ENCODE measurements at regions not wholly inside any gene's neighbourhood (a gene's known extent, or its start where the extent isn't known, plus 50 kb on each side); places are given as distances from the start of the nearest gene placed in this dataset.

GRCh38 chr2:59737299-59737698 lies 816.2 kb downstream of the BCL11A start:
- DNase-seq (ENCODE audit: insufficient read length, low spot score): no peak
- TF ChIP-seq CTCF (IDR thresholded peaks at IDR 0.05; ENCODE audit: insufficient read depth, missing control alignments): no peak
- FAIRE-seq: no peak

- FAIRE-seq: no peak
- DNase-seq (ENCODE audit: insufficient read length, low spot score): no peak
- no peak for TF ChIP-seq CTCF (IDR thresholded peaks at IDR 0.05; ENCODE audit: insufficient read depth, missing control alignments)
These were observed 818.7 kb downstream of the BCL11A start for GRCh38 chr2:59734743-59735142.

GRCh38 chr2:59733970-59734369 lies 819.5 kb downstream of the BCL11A start:
- FAIRE-seq (no peak), DNase-seq (ENCODE audit: insufficient read length, low spot score) (no peak)
- TF ChIP-seq CTCF (IDR thresholded peaks at IDR 0.05; ENCODE audit: insufficient read depth, missing control alignments): no peak

- DNase-seq (ENCODE audit: insufficient read length, low spot score) (no peak), FAIRE-seq (no peak)
- no peak for TF ChIP-seq CTCF (IDR thresholded peaks at IDR 0.05; ENCODE audit: insufficient read depth, missing control alignments)
These were observed 819.9 kb downstream of the BCL11A start for GRCh38 chr2:59733567-59733930.

- no peak for TF ChIP-seq CTCF (IDR thresholded peaks at IDR 0.05; ENCODE audit: insufficient read depth, missing control alignments)
- DNase-seq (ENCODE audit: insufficient read length, low spot score): no peak
- FAIRE-seq: no peak
These were observed 820.4 kb downstream of the BCL11A start for GRCh38 chr2:59732871-59733566.

- DNase-seq (ENCODE audit: insufficient read length, low spot score) (no peak), FAIRE-seq (no peak)
- TF ChIP-seq CTCF (IDR thresholded peaks at IDR 0.05; ENCODE audit: insufficient read depth, missing control alignments): no peak
These were observed 826.3 kb downstream of the BCL11A start for GRCh38 chr2:59727121-59727590.
